Coronary artery (tissue), 2 donors: ENCODE measurements at regions not wholly inside any gene's neighbourhood (a gene's known extent, or its start where the extent isn't known, plus 50 kb on each side); places are given as distances from the start of the nearest gene placed in this dataset.

Experiments
- DNase-seq: peaks from one replicate; pipeline ENCODE4 v3.0.0-alpha.2; 2017; ENCODE audit warnings: low spot score
- H3K27ac ChIP-seq, 2 donors: fragments of 200-600 bp; sonication (generic); one replicate each; pipeline ENCODE4 v1.5.1; 2016 to 2019
- H3K4me3 ChIP-seq: fragments of 200-600 bp; sonication (generic); 2 replicates; pipeline ENCODE4 v1.5.1; 2016; ENCODE audit warnings: mild to moderate bottlenecking, moderate library complexity
- TF ChIP-seq, protein P1 (sequence below): fragments of 200-600 bp; sonication (generic); IDR thresholded peaks from one replicate; pipeline ENCODE4 v1.5.1; 2019; ENCODE audit warnings: antibody characterized with exemption

DNA sequence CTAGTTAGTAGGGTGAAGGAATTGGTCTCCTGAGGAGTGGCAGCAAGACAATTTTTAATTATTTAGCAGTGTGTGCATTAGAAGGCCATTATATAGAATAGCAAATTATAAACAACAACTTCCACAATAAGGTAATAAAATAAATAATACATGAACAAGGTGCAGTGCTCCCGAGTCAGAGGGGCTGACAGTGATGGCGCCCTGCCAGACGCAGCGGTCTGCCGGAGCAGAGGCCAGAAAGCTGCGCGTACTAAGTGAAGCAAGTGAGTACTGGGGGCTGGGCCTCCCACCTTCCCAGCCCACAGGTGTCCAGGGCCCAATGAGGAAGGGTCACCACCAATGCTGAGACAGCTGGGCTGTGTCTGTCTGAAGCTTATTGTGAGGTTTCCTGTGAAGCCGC is 72.0 kb upstream of the VRK1 start:
- TF ChIP-seq, protein P1, sequence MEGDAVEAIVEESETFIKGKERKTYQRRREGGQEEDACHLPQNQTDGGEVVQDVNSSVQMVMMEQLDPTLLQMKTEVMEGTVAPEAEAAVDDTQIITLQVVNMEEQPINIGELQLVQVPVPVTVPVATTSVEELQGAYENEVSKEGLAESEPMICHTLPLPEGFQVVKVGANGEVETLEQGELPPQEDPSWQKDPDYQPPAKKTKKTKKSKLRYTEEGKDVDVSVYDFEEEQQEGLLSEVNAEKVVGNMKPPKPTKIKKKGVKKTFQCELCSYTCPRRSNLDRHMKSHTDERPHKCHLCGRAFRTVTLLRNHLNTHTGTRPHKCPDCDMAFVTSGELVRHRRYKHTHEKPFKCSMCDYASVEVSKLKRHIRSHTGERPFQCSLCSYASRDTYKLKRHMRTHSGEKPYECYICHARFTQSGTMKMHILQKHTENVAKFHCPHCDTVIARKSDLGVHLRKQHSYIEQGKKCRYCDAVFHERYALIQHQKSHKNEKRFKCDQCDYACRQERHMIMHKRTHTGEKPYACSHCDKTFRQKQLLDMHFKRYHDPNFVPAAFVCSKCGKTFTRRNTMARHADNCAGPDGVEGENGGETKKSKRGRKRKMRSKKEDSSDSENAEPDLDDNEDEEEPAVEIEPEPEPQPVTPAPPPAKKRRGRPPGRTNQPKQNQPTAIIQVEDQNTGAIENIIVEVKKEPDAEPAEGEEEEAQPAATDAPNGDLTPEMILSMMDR = no peak
- no peak overlapping the region for H3K4me3 ChIP-seq
- DNase-seq = no peak
- no peak overlapping the region for H3K27ac ChIP-seq

DNA sequence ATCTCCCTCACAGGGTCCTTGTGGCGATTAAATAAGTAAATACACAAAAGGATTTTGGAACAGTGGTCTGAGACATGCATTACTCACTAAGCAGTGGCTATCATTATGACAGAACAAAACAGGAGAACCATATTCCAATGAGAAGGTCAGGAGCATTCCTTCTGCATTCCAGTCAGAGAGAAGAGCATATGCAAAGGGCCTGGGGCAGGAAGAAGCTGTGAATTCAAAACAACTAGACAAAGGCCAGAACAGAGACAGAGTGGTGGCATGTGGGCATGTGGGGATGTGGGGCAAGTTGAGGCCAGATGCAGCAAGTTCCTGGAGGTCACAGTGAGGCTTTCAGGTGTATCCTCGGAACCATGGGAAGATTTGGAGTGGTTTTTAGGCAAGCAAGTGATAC is 70.1 kb upstream of the VRK1 start:
- Histone ChIP-seq H3K4me3 (no peak overlapping the region), H3K27ac (no peak overlapping the region)
- DNase-seq = no peak
- TF ChIP-seq, protein P1 = no peak

DNA sequence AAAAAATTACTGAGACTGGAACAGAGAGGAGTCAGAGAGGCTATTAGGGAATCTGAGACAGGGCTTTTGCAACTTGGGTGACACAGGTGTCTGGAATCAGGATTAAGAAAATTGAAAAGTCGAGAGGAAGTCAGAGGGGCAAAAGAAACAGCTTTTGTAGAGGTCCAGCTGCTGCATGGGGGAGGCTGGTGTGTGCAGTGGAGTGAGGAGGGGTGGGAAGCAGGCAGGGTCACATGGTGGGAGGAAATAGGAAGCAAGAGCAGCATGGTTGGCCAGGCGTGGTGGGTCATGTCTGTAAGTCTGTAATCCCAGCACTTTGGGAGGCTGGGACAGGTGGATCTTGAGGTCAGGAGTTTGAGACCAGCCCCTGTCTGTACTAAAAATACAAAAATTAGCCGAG is 69.7 kb upstream of the VRK1 start:
- Histone ChIP-seq H3K4me3 (no peak overlapping the region), H3K27ac (no peak overlapping the region)
- TF ChIP-seq, protein P1 = no peak
- no peak for DNase-seq

DNA sequence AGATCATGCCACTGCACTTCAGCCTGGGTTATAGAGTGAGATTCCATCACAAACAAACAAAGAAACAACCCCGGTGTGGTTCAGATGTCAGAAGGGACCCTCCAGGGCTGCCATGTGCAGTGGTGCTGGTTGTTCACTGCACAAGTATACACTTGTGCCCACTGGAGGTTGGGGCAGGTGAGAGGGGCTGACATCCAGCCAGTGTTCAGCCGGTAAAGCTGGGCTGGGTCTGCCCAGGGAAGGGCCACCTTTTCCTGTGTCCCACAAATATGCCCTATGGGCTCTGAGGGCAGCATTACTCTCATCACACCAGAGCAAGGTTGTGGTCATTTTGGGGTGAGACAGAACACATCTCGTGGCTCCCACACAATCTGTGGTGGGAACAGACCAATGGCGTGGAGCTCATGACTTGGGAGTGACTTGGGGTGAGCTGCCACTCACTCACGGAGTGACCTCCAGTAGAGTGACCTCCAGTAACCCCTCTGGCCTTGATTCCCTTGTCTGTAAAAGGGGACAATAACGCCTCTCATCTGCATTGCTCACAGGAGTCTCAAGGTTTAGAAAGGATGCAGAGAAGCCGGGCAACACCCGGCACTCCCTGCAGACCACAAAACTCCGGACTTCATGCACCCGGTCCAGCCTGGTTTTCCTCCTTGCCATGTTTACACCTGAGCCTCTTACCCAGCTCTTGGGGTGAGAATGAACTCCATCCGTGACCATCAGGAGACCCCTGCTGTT is 69.0 kb upstream of the VRK1 start:
- TF ChIP-seq, protein P1 = no peak
- DNase-seq = no peak
- Histone ChIP-seq H3K4me3 (no peak overlapping the region), H3K27ac (no peak overlapping the region)

DNA sequence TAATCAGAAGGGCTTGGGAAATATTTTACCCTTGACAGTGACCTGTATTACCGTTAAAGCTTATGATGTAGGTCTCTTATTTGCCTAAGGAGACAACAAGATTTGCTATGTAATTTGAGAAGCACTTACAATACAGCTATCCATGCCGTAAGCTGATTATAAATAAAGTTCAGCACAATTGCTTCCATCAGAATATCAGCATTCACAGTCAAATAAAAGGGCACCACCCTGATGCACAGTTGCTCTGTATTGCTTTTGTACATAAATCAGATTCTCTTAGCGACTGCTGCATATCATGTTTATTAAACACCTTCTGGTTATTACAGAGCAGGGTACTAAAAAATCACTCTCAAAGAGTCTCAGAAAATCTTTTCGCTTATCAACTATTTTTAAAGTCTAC is 67.3 kb upstream of the VRK1 start:
- DNase-seq = no peak
- TF ChIP-seq, protein P1 = no peak
- no peak overlapping the region for H3K4me3 ChIP-seq
- H3K27ac ChIP-seq = no peak overlapping the region

DNA sequence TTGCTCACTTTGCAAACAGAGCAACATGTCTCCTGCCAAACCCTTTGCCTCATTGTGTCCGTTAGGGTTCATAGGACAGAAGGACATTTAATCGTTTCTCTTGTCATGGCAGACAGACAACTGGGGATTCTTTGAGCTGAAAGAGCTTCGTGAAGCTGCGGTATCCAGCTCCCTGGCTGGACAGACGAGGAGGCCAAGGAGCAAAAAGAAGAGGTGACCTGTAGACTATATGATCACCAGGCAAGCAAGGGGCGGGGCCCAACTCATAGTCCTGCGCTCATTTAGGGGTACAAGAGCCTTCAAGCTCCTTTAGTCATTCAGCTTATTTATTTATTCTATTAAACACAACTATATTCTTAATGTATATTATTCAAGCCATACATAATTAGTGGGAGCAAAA is 66.8 kb upstream of the VRK1 start:
- no peak for DNase-seq
- H3K27ac ChIP-seq = no peak overlapping the region
- TF ChIP-seq, protein P1 = no peak
- H3K4me3 ChIP-seq = no peak overlapping the region

DNA sequence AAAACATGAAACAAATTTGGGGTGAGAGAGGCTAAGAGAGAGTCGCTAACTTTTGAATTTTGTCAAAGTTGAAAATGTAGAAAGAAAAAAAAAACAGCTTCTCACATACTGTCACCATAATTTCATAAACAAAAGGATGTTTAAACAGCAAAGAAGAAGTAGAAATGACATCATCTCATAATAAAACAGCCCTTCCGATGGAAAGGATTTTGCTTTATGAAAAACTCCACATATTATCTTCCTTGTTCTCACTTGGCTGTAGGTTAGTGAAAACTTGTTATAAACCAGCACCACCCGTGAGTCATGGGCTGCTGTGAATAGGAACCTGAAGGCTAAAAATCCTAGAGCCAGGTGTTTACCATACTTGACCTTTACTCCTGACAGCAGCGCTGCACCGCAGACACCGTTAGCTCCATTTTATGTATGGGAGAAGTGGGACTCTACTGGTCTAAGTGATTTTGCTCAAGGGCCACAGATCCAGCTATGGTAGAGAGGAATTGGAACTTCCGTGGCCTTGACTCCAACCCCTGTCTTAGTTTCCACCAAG is 63.0 kb upstream of the VRK1 start:
- Histone ChIP-seq H3K4me3 (no peak overlapping the region), H3K27ac (no peak overlapping the region)
- TF ChIP-seq, protein P1 = no peak
- no peak for DNase-seq
